GM23338 (cell line): ENCODE measurements at regions not wholly inside any gene's neighbourhood (a gene's known extent, or its start where the extent isn't known, plus 50 kb on each side); places are given as distances from the start of the nearest gene placed in this dataset.

Experiments used
- ATAC-seq: fragments of 200-7000 bp; cut with Tn5 transposase; 3 replicates; pipeline ENCODE4 v1.9.1; 2020
- DNase-seq: peaks from one replicate; pipeline ENCODE4 v3.0.0-alpha.2; 2015; ENCODE audit warnings: low spot score
- H2AFZ ChIP-seq: fragments of 200-600 bp; sonication (generic); 2 replicates; pipeline ENCODE4 v1.8.0; 2016; ENCODE audit warnings: antibody characterized with exemption, mild to moderate bottlenecking, moderate library complexity
- H3F3A ChIP-seq: fragments of 200-600 bp; sonication (generic); replicated peaks from 2 replicates; pipeline ENCODE4 v1.8.0; 2017; ENCODE audit warnings: antibody characterized with exemption, mixed run types, low read depth
- H3K27ac ChIP-seq: fragments of 200-600 bp; sonication (generic); 2 replicates; pipeline ENCODE4 v1.6.1; 2016; ENCODE audit warnings: low read depth
- H3K27me3 ChIP-seq: fragments of 200-600 bp; sonication (generic); 2 replicates; pipeline ENCODE4 v1.8.0; 2016; ENCODE audit warnings: mild to moderate bottlenecking, mixed run types, moderate library complexity; ENCODE audit not compliant: insufficient read depth
- H3K36me3 ChIP-seq: fragments of 200-600 bp; sonication (generic); 2 replicates; pipeline ENCODE4 v1.8.0; 2016; ENCODE audit warnings: mild to moderate bottlenecking; ENCODE audit not compliant: insufficient read depth
- H3K4me1 ChIP-seq: fragments of 200-600 bp; sonication (generic); 2 replicates; pipeline ENCODE4 v1.8.0; 2016; ENCODE audit warnings: mild to moderate bottlenecking, moderate library complexity; ENCODE audit not compliant: insufficient read depth
- H3K4me2 ChIP-seq: fragments of 200-600 bp; sonication (generic); 2 replicates; pipeline ENCODE4 v1.7.1; 2017; ENCODE audit warnings: mixed run types
- H3K4me3 ChIP-seq: fragments of 200-600 bp; sonication (generic); 2 replicates; pipeline ENCODE4 v1.6.1; 2016; ENCODE audit warnings: mixed run types
- H3K79me2 ChIP-seq: fragments of 200-600 bp; sonication (generic); replicated peaks from 2 replicates; pipeline ENCODE4 v1.8.0; 2017; ENCODE audit warnings: mild to moderate bottlenecking; ENCODE audit not compliant: insufficient read depth
- H3K9me2 ChIP-seq: fragments of 200-600 bp; sonication (generic); 2 replicates; pipeline ENCODE4 v1.8.0; 2017; ENCODE audit not compliant: insufficient read depth
- H4K20me1 ChIP-seq: fragments of 200-600 bp; sonication (generic); replicated peaks from 2 replicates; pipeline ENCODE4 v1.8.0; 2017; ENCODE audit warnings: mild to moderate bottlenecking; ENCODE audit not compliant: insufficient read depth
- H3K27ac Mint-ChIP-seq: 2 replicates; pipeline ENCODE4 v1.8.0; 2020; ENCODE audit warnings: inconsistent platforms, mild to moderate bottlenecking, moderate library complexity, mixed read lengths
- H3K27me3 Mint-ChIP-seq: 3 replicates; pipeline ENCODE4 v1.8.0; 2022; ENCODE audit warnings: low read depth, mild to moderate bottlenecking, moderate library complexity, mixed read lengths, inconsistent platforms; ENCODE audit not compliant: insufficient read depth, poor library complexity
- H3K36me3 Mint-ChIP-seq: 3 replicates; pipeline ENCODE4 v1.8.0; 2021; ENCODE audit warnings: low read depth, mild to moderate bottlenecking, inconsistent platforms, moderate library complexity, mixed read lengths
- H3K4me1 Mint-ChIP-seq: 3 replicates; pipeline ENCODE4 v1.8.0; 2020; ENCODE audit warnings: mild to moderate bottlenecking, inconsistent platforms, mixed read lengths
- H3K4me3 Mint-ChIP-seq: 3 replicates; pipeline ENCODE4 v1.8.0; 2021; ENCODE audit warnings: moderate library complexity, mild to moderate bottlenecking, inconsistent platforms, mixed read lengths
- H3K9me3 Mint-ChIP-seq: 3 replicates; pipeline ENCODE4 v1.8.0; 2020; ENCODE audit warnings: moderate library complexity, mild to moderate bottlenecking, inconsistent platforms, mixed read lengths
- CREB1 ChIP-seq: fragments of 250-450 bp; sonication (Bioruptor Pico); IDR thresholded peaks from 2 replicates; pipeline ENCODE4 v1.5.0; 2020; ENCODE audit warnings: low read depth, mild to moderate bottlenecking, moderate library complexity
- ETS1 ChIP-seq: IDR thresholded peaks from 2 replicates; pipeline ENCODE4 v1.6.1; 2016; ENCODE audit warnings: antibody characterized with exemption
- JUNB ChIP-seq: IDR thresholded peaks from one replicate; pipeline ENCODE4 v1.6.1; 2016; ENCODE audit warnings: antibody characterized with exemption; ENCODE audit not compliant: unreplicated experiment
- POLR2AphosphoS5 ChIP-seq: IDR thresholded peaks from 2 replicates; pipeline ENCODE4 v1.6.1; 2016; ENCODE audit warnings: antibody characterized with exemption, low read depth
- REST ChIP-seq: IDR thresholded peaks from one replicate; pipeline ENCODE4 v1.6.1; 2018; ENCODE audit warnings: antibody characterized with exemption; ENCODE audit not compliant: unreplicated experiment
- ZNF114 ChIP-seq: fragments of 250-450 bp; sonication (Bioruptor Pico); IDR thresholded peaks from 2 replicates; pipeline ENCODE4 v1.5.0; 2020; ENCODE audit warnings: mild to moderate bottlenecking, moderate library complexity
- ZNF331 ChIP-seq: fragments of 250-450 bp; sonication (Bioruptor Pico); IDR thresholded peaks from 2 replicates; pipeline ENCODE4 v1.5.0; 2020; ENCODE audit warnings: low read depth, mild to moderate bottlenecking, moderate library complexity
- ZNF462 ChIP-seq: fragments of 250-450 bp; sonication (Bioruptor Pico); IDR thresholded peaks from 2 replicates; pipeline ENCODE4 v1.5.0; 2020; ENCODE audit warnings: mild to moderate bottlenecking, moderate library complexity

- TF ChIP-seq REST: no peak
Measured at GRCh38 chr6:87917886-87918285, 129.8 kb upstream of the SPACA1 start (continued).

- TF ChIP-seq ZNF462 (no peak), CREB1 (CRISPR knock-in tag) (no peak), JUNB (no peak), ETS1 (no peak), ZNF114 (CRISPR knock-in tag) (no peak), POLR2AphosphoS5 (no peak), ZNF331 (CRISPR knock-in tag) (no peak)
- Mint-ChIP-seq H3K36me3 (no peaks in the 10 kb centered on the region; the same call in none of the 3 replicates), H3K27ac (no peak overlapping the region), H3K4me1 (peaks cover 19% of the 10 kb centered on the region), H3K27me3 (peaks cover 4% of the 10 kb centered on the region), H3K9me3 (peaks cover 2% of the 10 kb centered on the region; the same call in 2 of the 3 replicates), H3K4me3 (no peak overlapping the region)
- Histone ChIP-seq H3K4me3 (no peak overlapping the region), H3K79me2 (no peaks in the 10 kb centered on the region), H3K4me2 (no peak overlapping the region), H2AFZ (peak overlapping the region; percentile 63; the same call in 1 of the 2 replicates), H3F3A (no peaks in the 10 kb centered on the region), H3K36me3 (no peaks in the 10 kb centered on the region), H3K4me1 (peaks cover 16% of the 10 kb centered on the region), H3K9me2 (peaks cover 14% of the 10 kb centered on the region), H3K27me3 (no peaks in the 10 kb centered on the region), H3K27ac (no peak overlapping the region), H4K20me1 (no peaks in the 10 kb centered on the region)
- peak; percentile 3 for DNase-seq
- ATAC-seq: no peak
Measured at GRCh38 chr6:87916446-87916845, 131.2 kb upstream of the SPACA1 start.
